HG03045 (cell line): ENCODE measurements at regions not wholly inside any gene's neighbourhood (a gene's known extent, or its start where the extent isn't known, plus 50 kb on each side); places are given as distances from the start of the nearest gene placed in this dataset.
"Not testable (repeated sequence)": the region's sequence is repeated elsewhere in the genome, so short reads cannot be mapped to it uniquely, and the experiment has no call there.

ENCODE experiments used
- ATAC-seq: cut with Tn5 transposase; IDR thresholded peaks from one replicate; pipeline ENCODE4 v1.9.1; 2021; ENCODE audit warnings: mild to moderate bottlenecking, moderate library complexity; ENCODE audit not compliant: unreplicated experiment

DNA sequence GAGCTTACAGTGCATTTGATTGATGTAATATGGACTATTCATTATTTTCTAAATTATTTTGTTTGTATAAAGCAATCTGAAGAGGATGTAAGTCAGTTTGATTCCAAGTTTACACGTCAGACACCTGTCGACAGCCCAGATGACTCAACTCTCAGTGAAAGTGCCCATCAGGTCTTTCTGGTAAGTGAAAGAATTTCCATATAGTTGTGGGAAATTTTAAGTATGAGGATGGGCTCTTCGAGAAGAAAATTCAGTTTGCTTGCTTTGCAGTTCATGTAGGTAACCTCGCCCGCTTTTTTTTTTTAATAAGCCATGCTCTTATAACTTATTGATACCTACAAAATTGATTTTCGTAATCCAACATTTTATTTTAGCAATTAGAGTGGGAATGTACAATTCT lies 151.6 kb downstream of the CDRT15L2 start:
- ATAC-seq, result not testable (repeated sequence)

DNA sequence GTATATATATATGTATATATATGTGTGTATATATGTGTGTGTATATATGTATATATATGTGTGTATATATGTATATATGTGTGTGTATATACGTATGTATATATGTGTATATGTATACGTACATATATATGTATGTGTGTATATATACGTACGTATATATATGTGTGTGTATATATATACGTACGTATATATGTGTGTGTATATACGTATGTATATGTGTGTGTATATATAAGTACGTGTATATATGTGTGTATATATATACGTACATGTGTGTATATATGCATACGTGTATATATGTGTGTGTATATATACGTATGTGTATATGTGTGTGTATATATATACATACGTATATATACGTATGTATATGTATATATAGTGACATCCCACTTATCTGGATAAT lies 154.4 kb downstream of the CDRT15L2 start:
- no peak for ATAC-seq

DNA sequence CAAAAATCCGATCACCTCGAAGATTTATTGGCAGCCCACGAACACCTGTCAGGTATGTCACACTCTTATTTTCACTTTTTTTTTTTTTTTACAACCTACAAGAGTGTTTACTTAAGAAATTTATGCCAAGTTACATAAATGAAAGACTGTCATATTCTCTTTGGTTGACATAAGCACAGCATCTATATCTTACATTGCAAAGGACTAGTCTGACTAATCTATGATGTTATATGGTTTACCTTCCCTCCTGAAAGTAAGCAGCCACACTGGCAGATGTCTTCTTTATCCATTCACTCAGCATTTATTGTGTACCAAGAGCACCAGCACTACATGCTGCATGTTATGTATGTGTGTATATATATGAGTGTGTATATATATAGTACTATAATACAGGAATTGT lies 156.3 kb downstream of the CDRT15L2 start:
- no peak for ATAC-seq

DNA sequence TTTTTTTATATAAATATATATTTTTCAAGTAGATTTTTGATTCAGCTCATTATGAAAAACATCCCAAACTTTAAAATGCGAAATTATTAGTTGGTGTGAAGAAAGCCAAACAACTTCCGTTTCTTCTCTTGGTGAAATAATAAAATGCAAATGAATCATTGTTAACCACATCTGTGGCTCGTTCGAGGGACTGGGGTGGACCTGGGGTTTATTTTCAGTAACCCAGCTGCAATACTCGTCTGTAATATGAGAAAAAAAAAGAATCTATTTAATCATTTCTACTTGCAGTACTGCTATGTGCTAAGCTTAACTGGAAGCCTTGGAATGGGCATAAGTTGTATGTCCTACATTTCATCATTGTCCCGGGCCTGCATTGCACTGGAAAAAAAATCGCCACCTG lies 158.1 kb downstream of the CDRT15L2 start:
- not testable (repeated sequence) for ATAC-seq

DNA sequence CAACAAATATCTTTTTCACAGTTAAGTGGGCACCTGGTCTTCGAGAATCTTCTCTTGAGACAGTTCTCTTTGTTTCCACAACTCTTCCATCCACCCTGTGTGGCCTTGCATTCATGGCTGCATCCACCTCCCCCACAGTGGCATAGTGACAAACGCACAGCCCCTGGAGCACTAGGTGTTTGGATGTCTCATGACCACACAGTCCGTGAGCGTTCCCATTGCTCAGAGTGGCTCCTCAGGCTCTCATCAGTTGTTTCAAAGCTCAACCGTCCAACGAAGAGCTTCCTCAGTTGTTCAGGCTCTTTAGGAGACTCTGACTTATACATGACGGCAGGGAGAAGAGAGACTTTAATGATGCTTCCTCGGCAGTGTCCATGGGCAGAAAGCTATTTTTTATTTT lies 191.6 kb downstream of the CDRT15L2 start:
- ATAC-seq, result no peak

DNA sequence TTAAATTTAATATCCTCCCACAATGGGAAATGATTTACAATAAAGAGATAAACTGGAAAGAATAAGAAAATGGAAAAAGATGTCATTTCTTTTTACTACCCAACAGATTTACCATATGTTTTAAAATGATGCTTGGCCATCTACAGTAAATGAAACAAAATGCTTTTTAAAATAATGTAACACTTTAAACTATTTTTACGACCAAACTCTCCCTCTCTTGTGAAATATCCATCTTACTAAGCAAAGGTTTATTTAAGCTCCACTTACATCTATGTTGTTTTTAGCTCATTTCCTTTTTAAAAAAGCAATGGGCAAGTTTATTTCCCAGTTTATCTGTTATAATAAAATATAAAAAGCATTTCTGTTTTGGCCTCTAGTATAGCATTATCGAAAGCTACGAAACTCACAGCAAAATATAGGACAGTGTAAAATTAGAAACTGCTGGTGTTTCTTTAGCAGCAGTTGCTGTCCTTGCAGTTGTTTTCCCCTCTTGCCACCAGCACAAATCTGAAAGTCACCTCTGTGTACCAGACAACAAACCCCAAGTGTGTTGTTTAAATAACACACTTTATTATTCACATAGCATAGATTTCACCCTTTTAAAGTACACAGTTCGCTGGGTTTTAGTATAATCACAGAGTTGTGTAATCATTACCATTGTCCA lies 195.1 kb downstream of the CDRT15L2 start:
- no peak for ATAC-seq

DNA sequence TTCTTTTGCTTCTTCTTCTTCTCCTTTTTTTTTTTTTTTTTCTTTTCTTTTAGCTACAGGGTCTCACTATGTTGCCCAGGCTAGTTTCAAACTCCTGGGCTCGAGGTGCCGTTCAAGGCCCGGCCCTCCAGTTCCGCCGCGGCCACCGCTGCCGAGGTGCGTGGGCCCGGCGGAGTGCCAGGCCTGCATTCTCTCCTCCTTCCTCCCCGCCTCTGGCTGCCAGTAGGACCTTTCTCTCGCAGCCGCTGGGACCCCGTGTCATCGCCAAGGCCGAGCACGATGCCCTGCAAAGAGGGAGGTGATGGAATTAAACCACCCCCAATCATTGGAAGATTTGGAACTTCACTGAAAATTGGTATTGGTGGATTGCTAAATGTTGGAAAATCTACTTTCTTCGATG lies 195.8 kb downstream of the CDRT15L2 start:
- no peak for ATAC-seq

DNA sequence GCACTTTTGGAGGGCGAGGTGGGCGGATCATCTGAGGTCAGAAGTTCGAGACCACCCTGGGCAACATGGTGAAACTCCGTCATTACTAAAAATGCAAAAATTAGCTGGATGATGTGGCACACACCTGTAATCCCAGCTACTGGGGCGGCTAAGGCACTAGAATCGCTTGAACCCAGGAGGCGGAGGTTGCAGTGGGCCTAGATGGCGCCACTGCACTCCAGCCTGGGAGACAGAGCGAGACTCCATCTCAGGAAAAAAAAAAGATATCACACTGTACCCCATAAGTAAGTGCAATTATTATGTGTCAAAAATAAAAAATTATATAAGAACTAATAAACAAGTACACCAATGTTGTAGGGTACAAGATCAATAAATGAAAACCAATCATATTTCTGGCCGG lies 200.0 kb downstream of the CDRT15L2 start:
- no peak for ATAC-seq

DNA sequence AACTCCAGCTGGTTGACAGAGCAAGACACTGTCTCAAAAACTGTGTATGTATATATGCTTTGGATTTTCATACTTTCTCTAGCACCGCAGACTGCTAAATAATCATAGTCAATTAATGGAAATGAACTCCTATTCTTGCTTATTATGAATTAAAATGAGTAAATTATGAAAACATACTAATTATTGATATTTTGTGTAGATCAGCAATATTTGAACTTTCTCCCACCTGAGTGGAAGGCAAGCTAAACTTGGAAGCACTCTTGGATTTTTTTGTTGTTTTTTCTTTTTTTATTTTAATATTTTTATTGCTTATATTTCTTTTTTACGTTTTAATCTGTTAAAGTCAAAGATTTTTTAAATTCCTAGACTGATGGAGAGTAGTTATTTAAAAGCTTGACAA lies 201.7 kb downstream of the CDRT15L2 start:
- ATAC-seq, result no peak

DNA sequence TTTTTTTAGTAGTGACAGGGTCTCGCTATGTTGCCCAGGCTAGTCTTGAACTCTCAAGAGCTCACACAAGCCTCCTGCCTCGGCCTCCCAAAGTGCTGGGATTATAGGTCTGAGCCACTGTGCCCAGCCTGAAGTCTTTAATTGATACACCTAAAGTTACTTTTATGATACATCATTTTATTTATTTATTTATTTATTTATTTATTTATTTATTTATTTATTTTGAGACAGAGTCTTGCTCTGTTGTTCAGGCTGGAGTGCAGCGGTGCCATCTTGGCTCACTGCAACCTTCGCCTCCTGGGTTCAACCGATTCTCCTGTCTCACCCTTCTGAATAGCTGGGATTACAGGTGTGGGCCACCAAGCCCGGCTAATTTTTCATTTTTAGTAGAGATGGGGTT lies 202.3 kb downstream of the CDRT15L2 start:
- not testable (repeated sequence) for ATAC-seq

DNA sequence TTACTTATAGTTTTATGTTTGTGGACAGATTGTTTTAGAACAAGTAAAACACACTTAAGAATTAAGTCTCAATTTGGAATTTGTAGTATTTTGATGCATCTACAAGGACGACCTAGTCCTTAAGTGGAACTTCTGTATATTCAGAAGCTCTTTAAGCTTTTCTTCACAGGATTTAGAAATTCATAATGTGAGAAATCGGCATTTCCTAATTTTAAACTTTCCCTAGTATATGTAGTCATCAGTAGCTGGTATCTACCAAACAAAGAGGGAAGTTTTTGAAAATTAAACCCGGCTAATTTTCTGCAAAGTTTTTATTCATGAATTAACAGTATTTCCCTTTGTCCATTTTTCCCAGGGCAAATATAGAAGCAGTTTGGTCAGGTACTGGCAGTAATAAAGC lies 203.6 kb downstream of the CDRT15L2 start:
- ATAC-seq, result no peak

DNA sequence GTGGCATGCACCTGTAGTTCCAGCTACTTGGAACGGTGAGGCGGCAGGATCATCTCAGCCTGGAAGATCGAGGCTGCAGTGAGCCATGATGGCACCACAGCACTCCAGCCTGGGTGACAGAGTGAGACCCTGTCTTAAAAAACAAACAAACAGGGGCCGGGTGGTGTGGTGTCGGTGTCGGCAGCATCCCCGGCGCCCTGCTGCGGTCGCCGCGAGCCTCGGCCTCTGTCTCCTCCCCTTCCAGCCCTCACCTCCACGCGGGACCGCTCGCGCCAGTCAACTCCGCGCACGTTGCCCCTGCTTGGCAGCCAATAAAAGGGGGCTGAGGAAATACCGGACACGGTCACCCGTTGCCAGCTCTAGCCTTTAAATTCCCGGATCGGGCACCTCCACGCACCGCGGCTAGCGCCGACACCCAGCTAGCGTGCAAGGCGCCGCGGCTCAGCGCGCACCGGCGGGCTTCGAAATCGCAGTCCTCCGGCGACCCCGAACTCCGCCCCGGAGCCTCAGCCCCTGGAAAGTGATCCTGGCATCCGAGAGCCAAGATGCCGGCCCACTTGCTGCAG lies 204.7 kb downstream of the CDRT15L2 start:
- no peak for ATAC-seq

DNA sequence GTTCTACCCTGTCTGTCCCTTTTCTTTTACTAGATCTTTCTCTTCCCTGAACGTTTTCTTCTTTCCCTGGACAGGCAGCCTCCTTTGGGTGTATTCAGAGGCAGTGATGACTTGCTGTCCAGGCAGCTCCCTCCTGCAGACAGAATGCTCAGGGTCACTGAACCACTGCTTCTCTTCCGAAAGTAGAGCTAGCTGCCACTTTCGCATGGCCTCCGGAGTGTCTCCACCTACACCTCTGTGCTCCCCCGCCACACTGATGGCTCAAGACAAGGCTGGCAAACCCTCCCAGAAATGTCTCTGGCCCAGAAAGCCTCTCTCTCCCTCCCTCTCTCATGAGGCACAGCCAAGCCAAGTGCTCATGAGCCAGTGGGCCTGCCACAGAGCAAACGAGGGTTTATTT lies 207.8 kb downstream of the CDRT15L2 start:
- ATAC-seq, result no peak

DNA sequence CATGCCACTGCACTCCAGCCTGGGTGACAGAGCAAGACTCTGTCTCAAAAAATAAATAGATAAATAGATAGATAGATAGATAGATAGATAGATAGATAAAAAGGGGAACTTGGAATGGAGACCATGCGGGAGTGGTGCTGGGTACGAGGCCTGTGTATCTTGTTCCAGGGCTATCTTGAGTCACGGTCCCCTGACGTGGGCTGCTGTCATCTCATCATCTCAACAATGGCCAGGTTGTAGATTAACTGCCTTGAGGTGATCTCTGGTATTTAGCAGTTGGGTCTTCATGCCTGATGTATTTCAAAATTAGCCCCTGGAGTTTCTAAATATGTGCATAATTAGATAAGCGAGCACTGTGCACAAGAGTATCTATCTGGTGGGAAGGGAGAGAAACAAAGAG lies 212.1 kb downstream of the CDRT15L2 start:
- no peak for ATAC-seq

DNA sequence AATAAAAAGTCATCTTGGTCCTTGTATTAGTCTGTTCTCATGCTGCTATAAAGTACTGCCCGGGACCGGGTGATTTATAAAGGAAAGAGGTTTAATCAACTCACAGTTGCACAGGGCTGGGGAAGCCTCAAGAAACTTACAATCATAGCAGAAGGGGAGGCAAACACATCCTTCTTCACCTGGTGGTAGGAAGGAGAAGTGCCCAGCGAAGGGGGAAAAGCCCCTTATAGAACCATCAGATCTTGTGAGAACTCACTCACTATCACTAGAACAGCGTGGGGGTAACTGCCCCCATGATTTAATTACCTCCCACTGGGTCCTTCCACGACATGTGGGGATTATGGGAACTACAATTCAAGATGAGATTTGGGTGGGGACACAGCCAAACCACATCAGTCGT lies 215.0 kb downstream of the CDRT15L2 start:
- not testable (repeated sequence) for ATAC-seq

DNA sequence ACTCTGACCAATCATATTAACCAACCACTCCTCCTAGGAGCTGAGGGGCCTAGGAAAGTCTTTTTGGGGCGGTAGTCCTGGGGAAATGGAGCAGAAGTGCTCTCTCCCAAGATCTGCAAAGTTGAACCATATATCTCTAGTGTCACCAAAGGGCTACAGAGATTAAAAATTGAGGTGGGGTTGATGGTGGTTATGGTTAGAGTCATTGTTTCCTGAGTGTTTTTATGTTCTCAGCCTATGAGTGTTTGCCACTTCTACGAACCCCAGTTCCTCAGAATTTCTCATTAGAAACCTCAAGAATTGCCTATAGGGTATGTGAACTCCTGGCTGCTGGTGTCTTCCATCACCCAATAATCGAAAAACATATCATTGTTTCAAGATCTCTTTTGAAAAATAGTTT lies 217.8 kb downstream of the CDRT15L2 start:
- no peak for ATAC-seq

DNA sequence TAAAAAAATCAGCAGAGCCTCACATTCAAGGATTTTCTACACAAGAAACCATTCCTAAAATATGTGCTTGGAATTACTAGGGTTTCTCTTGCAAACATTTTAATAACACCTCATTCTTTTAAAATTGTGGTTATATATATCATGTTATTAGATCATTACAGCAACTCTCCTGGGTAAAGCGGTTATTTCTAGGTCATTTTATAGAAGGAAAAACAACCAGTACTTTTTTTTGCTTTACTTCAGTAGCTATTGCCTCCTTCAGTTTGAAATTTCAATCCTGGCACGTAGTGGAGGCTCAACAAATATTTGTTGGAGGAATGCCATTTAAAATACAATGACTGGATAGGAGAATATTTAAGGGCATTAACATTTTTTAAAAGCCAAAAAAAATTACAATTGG lies 220.6 kb downstream of the CDRT15L2 start:
- no peak for ATAC-seq

DNA sequence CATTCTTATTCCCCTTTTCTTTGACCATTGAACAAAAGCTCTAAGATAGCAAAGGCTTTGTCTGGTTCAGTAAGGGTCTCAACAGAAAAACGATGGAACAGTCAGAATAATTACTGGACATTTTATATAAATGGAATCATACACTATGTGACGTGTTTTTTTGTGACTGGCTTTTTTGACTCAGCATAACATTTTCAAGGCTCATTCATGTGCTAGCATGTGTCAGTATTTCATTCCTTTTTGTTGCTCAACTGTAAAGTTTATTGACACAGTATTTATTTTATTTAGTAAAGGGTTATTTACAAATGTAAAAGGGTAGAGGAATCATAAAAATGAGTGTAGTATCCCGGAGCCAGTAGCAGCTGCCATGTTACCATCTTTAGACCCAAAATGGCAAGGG lies 226.2 kb downstream of the CDRT15L2 start:
- no peak for ATAC-seq

DNA sequence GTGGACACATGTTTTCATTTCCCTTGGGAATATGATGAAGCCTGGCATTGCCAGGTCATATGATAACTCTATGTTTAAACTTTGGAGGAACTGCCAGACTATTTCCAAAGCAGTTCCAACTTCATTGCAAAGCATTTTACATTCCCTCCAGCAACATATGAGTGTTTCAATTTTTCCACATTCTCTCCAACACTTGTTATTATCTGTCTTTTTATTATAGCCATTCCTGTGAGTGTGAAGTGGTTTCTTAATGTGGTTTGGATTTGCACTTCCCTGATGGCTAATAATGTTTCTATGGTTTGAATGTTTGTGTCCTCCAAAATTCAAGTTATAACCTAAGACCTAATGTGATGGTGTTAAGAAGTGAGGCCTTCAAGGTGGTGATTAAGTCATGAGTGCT lies 228.0 kb downstream of the CDRT15L2 start:
- not testable (repeated sequence) for ATAC-seq

DNA sequence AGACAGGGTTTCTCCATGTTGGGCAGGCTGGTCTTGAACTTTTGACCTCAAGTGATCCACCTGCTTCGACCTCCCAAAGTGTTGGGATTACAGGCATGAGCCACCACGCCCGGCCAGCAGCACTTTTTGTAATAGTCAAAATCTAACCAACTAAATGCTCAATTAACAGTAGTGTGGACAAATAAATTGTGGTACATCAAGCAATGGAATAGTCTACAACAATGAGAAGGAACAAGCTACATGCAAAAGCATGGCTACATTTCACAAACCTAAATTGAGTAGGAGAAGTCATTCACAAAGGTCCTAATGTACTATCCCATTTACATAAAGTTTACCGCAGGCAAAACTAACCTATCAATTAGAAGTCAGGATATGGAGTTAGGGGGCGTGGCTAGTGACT lies 227.4 kb downstream of the USP22 start:
- not testable (repeated sequence) for ATAC-seq

DNA sequence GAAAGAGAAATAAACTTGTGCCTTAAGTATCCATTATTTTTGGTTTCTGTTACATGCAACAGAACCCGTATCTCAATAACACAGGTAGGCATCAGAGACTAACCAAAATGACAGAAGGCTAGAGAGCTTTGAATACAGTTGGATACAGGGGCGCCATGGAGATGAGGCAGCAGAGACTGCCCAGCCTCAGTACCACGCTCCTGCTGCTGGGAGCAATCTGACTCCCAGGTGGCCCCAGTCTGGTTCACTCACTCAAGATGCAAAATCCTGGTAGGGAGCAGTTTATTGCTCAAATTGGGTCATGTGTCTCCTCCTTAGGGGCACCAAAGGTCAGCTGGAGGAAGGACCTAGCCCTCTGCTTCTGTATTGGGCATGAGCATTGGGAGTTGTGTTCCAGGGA lies 218.9 kb downstream of the USP22 start:
- no peak for ATAC-seq

DNA sequence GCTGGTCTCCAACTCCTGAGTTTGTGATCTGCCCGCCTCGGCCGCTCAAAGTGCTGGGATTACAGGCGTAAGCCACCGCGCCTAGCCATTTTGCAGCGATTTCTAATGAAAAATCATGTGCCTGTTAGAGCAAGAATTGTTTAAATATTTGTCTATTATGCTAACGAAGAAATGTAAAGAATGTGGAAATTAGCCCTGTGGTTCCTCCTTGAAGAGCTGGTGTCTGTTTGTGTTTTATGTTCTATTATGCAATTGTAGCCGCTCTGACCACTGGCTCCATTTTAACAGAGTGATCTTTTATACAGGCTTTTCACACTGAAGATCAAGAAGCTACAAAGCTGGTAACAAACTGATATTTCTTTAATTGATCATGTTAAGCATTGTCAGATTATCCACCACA lies 217.3 kb downstream of the USP22 start:
- ATAC-seq, result no peak

DNA sequence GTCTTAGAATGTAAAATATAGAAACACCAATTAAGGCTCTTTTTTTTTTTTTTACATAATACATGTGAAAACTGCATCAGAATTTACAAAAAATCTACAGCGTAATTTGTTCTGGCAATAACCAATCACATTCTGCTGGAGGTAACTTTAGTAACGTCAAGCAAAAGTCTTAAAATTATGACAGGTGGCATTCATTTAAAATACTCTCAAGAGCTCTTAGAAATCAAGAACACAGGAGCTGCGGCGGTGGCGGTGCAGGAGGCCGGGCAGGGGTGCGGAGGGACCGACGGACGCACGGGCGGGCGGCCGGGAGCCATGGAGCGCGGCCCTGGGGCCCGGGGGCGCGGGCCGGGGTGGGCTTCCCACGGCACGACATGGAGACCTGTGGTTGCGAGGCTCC lies 202.4 kb downstream of the USP22 start:
- ATAC-seq, result not testable (repeated sequence)
